HepG2 (cell line): ENCODE measurements at regions not wholly inside any gene's neighbourhood (a gene's known extent, or its start where the extent isn't known, plus 50 kb on each side); places are given as distances from the start of the nearest gene placed in this dataset.

Experiments used
- CEBPB ChIP-seq: IDR thresholded peaks from 2 replicates; pipeline ENCODE4 v1.6.1; 2011; ENCODE audit warnings: low read depth, low read length, improper control_type of control experiment, borderline replicate concordance
- NCOA2 ChIP-seq: sonication (generic); formaldehyde crosslinking; IDR thresholded peaks from 2 replicates; pipeline ENCODE4 v1.8.0; 2022; ENCODE audit warnings: inconsistent platforms
- SMAD1 ChIP-seq: sonication (generic); formaldehyde crosslinking; IDR thresholded peaks from 2 replicates; pipeline ENCODE4 v1.4.0; 2020; ENCODE audit warnings: missing genetic modification reagents, low read depth, mild to moderate bottlenecking, borderline replicate concordance
- TAF1 ChIP-seq: sonication (generic); formaldehyde crosslinking; IDR thresholded peaks from 2 replicates; pipeline ENCODE4 v1.4.0; 2020; ENCODE audit warnings: missing genetic modification reagents
- YEATS4 ChIP-seq: sonication (generic); formaldehyde crosslinking; IDR thresholded peaks from 2 replicates; pipeline ENCODE4 v1.4.0; 2020; ENCODE audit warnings: missing genetic modification reagents, borderline replicate concordance
- ZNF101 ChIP-seq: sonication (generic); formaldehyde crosslinking; IDR thresholded peaks from 2 replicates; pipeline ENCODE4 v1.4.0; 2020; ENCODE audit warnings: mild to moderate bottlenecking, low read depth, missing genetic modification reagents, borderline replicate concordance
- ZNF263 ChIP-seq: sonication (generic); formaldehyde crosslinking; IDR thresholded peaks from 2 replicates; pipeline ENCODE4 v1.4.0; 2020; ENCODE audit warnings: missing genetic modification reagents
- TF ChIP-seq, protein P1 (sequence below): sonication (generic); formaldehyde crosslinking; IDR thresholded peaks from 2 replicates; pipeline ENCODE4 v1.5.0; 2020; ENCODE audit warnings: mild to moderate bottlenecking, missing genetic modification reagents, moderate library complexity
- TF ChIP-seq, protein P2 (sequence below): sonication (generic); formaldehyde crosslinking; IDR thresholded peaks from 2 replicates; pipeline ENCODE4 v1.4.0; 2020; ENCODE audit warnings: missing genetic modification reagents
- TF ChIP-seq, protein P3 (sequence below): sonication (generic); formaldehyde crosslinking; IDR thresholded peaks from 2 replicates; pipeline ENCODE4 v1.5.1; 2020; ENCODE audit warnings: mild to moderate bottlenecking, missing genetic modification reagents, moderate library complexity
- TF ChIP-seq, protein P4 (sequence below): IDR thresholded peaks from 2 replicates; pipeline ENCODE4 v1.6.1; 2016; ENCODE audit warnings: low read depth, borderline replicate concordance

DNA sequence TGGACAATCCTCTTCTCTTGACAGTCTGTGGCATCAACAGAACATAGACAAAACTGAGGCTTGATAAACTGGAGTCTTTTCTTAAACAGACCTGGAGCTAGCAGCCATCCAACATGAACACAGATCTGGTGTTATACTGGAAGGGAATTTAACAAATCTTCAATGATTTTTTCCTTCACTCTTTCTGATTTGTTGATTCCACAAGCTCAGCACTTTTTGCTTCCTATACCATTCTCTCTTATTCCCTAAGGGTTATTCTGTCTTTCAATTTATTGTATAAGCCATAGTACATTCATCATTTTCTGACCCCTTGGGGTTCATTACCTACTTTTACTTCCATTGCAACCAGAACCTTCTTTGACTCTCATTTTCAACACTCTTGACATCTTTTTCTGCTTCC, 1255.6 kb downstream of the NLGN4Y start:
- TF ChIP-seq SMAD1 (CRISPR knock-in tag): no peak
- no peak for TF ChIP-seq NCOA2
- no peak for TF ChIP-seq YEATS4 (CRISPR knock-in tag)
- no peak for TF ChIP-seq ZNF101
- no peak for TF ChIP-seq CEBPB
- TF ChIP-seq, protein P1, sequence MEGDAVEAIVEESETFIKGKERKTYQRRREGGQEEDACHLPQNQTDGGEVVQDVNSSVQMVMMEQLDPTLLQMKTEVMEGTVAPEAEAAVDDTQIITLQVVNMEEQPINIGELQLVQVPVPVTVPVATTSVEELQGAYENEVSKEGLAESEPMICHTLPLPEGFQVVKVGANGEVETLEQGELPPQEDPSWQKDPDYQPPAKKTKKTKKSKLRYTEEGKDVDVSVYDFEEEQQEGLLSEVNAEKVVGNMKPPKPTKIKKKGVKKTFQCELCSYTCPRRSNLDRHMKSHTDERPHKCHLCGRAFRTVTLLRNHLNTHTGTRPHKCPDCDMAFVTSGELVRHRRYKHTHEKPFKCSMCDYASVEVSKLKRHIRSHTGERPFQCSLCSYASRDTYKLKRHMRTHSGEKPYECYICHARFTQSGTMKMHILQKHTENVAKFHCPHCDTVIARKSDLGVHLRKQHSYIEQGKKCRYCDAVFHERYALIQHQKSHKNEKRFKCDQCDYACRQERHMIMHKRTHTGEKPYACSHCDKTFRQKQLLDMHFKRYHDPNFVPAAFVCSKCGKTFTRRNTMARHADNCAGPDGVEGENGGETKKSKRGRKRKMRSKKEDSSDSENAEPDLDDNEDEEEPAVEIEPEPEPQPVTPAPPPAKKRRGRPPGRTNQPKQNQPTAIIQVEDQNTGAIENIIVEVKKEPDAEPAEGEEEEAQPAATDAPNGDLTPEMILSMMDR (CRISPR knock-in tag): no peak
- TF ChIP-seq, protein P2, sequence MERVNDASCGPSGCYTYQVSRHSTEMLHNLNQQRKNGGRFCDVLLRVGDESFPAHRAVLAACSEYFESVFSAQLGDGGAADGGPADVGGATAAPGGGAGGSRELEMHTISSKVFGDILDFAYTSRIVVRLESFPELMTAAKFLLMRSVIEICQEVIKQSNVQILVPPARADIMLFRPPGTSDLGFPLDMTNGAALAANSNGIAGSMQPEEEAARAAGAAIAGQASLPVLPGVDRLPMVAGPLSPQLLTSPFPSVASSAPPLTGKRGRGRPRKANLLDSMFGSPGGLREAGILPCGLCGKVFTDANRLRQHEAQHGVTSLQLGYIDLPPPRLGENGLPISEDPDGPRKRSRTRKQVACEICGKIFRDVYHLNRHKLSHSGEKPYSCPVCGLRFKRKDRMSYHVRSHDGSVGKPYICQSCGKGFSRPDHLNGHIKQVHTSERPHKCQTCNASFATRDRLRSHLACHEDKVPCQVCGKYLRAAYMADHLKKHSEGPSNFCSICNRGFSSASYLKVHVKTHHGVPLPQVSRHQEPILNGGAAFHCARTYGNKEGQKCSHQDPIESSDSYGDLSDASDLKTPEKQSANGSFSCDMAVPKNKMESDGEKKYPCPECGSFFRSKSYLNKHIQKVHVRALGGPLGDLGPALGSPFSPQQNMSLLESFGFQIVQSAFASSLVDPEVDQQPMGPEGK (CRISPR knock-in tag): no peak
- TF ChIP-seq ZNF263 (CRISPR knock-in tag): no peak
- TF ChIP-seq, protein P3, sequence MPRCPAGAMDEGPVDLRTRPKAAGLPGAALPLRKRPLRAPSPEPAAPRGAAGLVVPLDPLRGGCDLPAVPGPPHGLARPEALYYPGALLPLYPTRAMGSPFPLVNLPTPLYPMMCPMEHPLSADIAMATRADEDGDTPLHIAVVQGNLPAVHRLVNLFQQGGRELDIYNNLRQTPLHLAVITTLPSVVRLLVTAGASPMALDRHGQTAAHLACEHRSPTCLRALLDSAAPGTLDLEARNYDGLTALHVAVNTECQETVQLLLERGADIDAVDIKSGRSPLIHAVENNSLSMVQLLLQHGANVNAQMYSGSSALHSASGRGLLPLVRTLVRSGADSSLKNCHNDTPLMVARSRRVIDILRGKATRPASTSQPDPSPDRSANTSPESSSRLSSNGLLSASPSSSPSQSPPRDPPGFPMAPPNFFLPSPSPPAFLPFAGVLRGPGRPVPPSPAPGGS: no peak
- TF ChIP-seq, protein P4, sequence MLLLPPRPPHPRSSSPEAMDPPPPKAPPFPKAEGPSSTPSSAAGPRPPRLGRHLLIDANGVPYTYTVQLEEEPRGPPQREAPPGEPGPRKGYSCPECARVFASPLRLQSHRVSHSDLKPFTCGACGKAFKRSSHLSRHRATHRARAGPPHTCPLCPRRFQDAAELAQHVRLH (CRISPR knock-in tag): no peak
- TF ChIP-seq TAF1 (CRISPR knock-in tag): no peak
